Fibroblast of lung (primary cell): ENCODE measurements at regions not wholly inside any gene's neighbourhood (a gene's known extent, or its start where the extent isn't known, plus 50 kb on each side); places are given as distances from the start of the nearest gene placed in this dataset.
"Not testable (repeated sequence)": the region's sequence is repeated elsewhere in the genome, so short reads cannot be mapped to it uniquely, and the experiment has no call there.

Experiments
- DNase-seq, 2 donors: peaks; one replicate each; pipeline versions ENCODE4 v3.0.0 to v3.0.0-alpha.2; 2010; ENCODE audit warnings: low read depth in 2 of 2
- H2AFZ ChIP-seq: 2 replicates; pipeline ENCODE4 v1.5.1; 2012; ENCODE audit warnings: low read length, control low read depth, inconsistent platforms
- H3K27ac ChIP-seq: 2 replicates; pipeline ENCODE4 v1.5.1; 2011; ENCODE audit warnings: low read length, control low read depth; ENCODE audit not compliant: insufficient read depth
- H3K27me3 ChIP-seq: 2 replicates; pipeline ENCODE4 v1.5.1; 2011; ENCODE audit warnings: mild to moderate bottlenecking, low read length; ENCODE audit not compliant: control insufficient read depth, insufficient read depth
- H3K36me3 ChIP-seq: 2 replicates; pipeline ENCODE4 v1.5.1; 2011; ENCODE audit warnings: low read length; ENCODE audit not compliant: control insufficient read depth, insufficient read depth
- H3K4me1 ChIP-seq: 2 replicates; pipeline ENCODE4 v1.5.1; 2011; ENCODE audit warnings: low read length; ENCODE audit not compliant: control insufficient read depth, insufficient read depth; ENCODE audit errors: extremely low read depth
- H3K4me2 ChIP-seq: 2 replicates; pipeline ENCODE4 v1.5.1; 2011; ENCODE audit warnings: low read length, control low read depth; ENCODE audit not compliant: insufficient read depth; ENCODE audit errors: extremely low read depth
- H3K4me3 ChIP-seq, 4 experiments: fragments of 200-600 bp in 1 of 4; sonication (generic) in 1 of 4; replicated peaks in 1 of 4; 2 replicates each; pipeline ENCODE4 v1.5.1; 2011 to 2016; ENCODE audit warnings: low read length in 4 of 4, low read depth in 3 of 4, mild to moderate bottlenecking in 3 of 4, control low read depth in 2 of 4, inconsistent platforms in 1 of 4, mixed read lengths in 1 of 4; ENCODE audit not compliant: insufficient read depth in 1 of 4; ENCODE audit errors: control extremely low read depth in 1 of 4
- H3K79me2 ChIP-seq: 2 replicates; pipeline ENCODE4 v1.5.1; 2012; ENCODE audit warnings: mild to moderate bottlenecking, low read length, inconsistent platforms; ENCODE audit not compliant: control insufficient read depth, insufficient read depth
- H3K9ac ChIP-seq: 2 replicates; pipeline ENCODE4 v1.5.1; 2011; ENCODE audit warnings: mild to moderate bottlenecking, low read length, control low read depth; ENCODE audit not compliant: insufficient read depth
- H3K9me3 ChIP-seq: 2 replicates; pipeline ENCODE4 v1.5.1; 2012; ENCODE audit warnings: low read depth, low read length; ENCODE audit not compliant: control insufficient read depth, insufficient read depth
- H4K20me1 ChIP-seq: 2 replicates; pipeline ENCODE4 v1.5.1; 2011; ENCODE audit warnings: low read length; ENCODE audit not compliant: control insufficient read depth, insufficient read depth; ENCODE audit errors: extremely low read depth
- EZH2 ChIP-seq: IDR thresholded peaks from 2 replicates; pipeline ENCODE4 v1.5.1; 2012; ENCODE audit warnings: low read length, control low read depth, mild to moderate bottlenecking; ENCODE audit errors: missing control alignments
- TF ChIP-seq, protein P1 (sequence below), 2 donors: IDR thresholded peaks in 1 of 2; conservative IDR thresholded peaks in 1 of 2; 1 replicate in 1 of 2; 2 replicates in 1 of 2; pipeline ENCODE4 v1.5.1; 2011 to 2012; ENCODE audit warnings: low read length in 2 of 2, control low read depth in 1 of 2, inconsistent platforms in 1 of 2, low read depth in 1 of 2, mild to moderate bottlenecking in 1 of 2

DNA sequence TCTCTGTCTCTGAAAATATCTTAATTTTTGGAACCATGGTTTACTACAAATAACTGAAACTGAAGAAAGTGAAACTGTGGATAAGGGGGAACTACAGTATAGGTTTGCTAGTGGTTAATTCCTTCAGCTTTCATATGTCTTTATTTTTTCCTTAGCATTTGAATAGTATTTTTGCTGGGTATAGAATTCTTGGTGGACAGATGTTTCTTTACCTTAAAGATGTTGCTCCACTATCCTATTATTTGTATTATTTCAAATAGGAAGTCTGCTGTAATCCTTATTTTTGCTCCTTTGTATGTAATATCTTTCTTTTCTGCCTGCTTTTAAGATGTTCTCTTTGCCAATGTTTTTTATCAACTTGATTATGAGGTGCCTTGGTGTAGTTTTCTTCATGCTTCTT lies 152.9 kb upstream of the ISL1 start:
- Histone ChIP-seq H2AFZ (no peak overlapping the region), H3K9me3 (no peaks in the 10 kb centered on the region), H3K36me3 (no peaks in the 10 kb centered on the region), H3K4me2 (no peak overlapping the region), H3K27me3 (no peaks in the 10 kb centered on the region), H3K9ac (no peak overlapping the region), H3K79me2 (no peaks in the 10 kb centered on the region), H3K27ac (no peak overlapping the region), H3K4me3 (no peak overlapping the region), H4K20me1 (no peaks in the 10 kb centered on the region), H3K4me1 (no peaks in the 10 kb centered on the region)
- TF ChIP-seq, protein P1, sequence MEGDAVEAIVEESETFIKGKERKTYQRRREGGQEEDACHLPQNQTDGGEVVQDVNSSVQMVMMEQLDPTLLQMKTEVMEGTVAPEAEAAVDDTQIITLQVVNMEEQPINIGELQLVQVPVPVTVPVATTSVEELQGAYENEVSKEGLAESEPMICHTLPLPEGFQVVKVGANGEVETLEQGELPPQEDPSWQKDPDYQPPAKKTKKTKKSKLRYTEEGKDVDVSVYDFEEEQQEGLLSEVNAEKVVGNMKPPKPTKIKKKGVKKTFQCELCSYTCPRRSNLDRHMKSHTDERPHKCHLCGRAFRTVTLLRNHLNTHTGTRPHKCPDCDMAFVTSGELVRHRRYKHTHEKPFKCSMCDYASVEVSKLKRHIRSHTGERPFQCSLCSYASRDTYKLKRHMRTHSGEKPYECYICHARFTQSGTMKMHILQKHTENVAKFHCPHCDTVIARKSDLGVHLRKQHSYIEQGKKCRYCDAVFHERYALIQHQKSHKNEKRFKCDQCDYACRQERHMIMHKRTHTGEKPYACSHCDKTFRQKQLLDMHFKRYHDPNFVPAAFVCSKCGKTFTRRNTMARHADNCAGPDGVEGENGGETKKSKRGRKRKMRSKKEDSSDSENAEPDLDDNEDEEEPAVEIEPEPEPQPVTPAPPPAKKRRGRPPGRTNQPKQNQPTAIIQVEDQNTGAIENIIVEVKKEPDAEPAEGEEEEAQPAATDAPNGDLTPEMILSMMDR (conservative IDR thresholded peaks at IDR 0.05 in 1 of 2, IDR thresholded peaks at IDR 0.05 in 1 of 2; ENCODE audit: low read depth in 1 of 2, low read length in 2 of 2) = no peak
- TF ChIP-seq EZH2 = no peak
- DNase-seq = no peak

DNA sequence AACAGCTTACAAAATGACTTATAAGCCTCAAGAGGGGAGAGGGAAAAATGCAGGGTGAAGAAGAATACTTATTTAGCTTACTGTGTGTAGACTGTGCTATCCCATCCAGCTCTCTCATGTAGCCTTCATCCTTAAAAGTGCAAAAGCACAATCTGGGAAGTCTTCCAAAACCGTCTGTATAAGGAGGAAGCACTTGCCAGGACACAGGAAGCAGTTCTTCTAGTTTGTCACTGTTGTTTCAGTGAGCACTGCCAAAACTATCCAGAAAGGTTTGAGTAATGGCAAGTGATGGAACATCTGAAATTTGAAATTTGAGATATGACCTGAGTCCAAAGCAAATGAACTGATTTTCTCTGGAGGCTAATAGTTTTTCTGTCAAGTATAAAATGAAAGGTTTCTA lies 140.8 kb upstream of the ISL1 start:
- Histone ChIP-seq H4K20me1 (no peaks in the 10 kb centered on the region), H3K4me3 (no peak overlapping the region), H3K9me3 (no peaks in the 10 kb centered on the region), H3K4me1 (no peaks in the 10 kb centered on the region), H3K79me2 (no peaks in the 10 kb centered on the region), H3K36me3 (no peaks in the 10 kb centered on the region), H3K27ac (no peak overlapping the region), H3K4me2 (no peak overlapping the region), H3K9ac (no peak overlapping the region), H2AFZ (no peak overlapping the region), H3K27me3 (no peaks in the 10 kb centered on the region)
- no peak for TF ChIP-seq EZH2
- TF ChIP-seq, protein P1 (conservative IDR thresholded peaks at IDR 0.05 in 1 of 2, IDR thresholded peaks at IDR 0.05 in 1 of 2; ENCODE audit: low read depth in 1 of 2, low read length in 2 of 2) = no peak
- no peak for DNase-seq

DNA sequence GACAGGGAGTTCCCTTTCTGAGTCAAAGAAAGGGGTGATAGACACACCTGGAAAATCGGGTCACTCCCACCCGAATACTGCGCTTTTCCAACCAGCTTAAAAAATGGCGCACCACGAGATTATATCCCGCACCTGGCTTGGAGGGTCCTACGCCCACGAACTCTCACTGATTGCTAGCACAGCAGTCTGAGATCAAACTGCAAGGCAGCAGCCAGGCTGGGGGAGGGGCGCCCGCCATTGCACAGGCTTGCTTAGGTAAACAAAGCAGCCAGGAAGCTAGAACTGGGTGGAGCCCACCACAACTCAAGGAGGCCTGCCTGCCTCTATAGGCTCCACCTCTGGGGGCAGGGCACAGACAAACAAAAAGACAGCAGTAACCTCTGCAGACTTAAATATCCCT lies 132.3 kb upstream of the ISL1 start:
- H3K79me2 ChIP-seq, H3K9ac ChIP-seq, H3K9me3 ChIP-seq, H3K4me3 ChIP-seq, DNase-seq, H3K4me1 ChIP-seq, H3K36me3 ChIP-seq, H3K4me2 ChIP-seq, H3K27ac ChIP-seq, H2AFZ ChIP-seq, H3K27me3 ChIP-seq, H4K20me1 ChIP-seq: not testable (repeated sequence)

DNA sequence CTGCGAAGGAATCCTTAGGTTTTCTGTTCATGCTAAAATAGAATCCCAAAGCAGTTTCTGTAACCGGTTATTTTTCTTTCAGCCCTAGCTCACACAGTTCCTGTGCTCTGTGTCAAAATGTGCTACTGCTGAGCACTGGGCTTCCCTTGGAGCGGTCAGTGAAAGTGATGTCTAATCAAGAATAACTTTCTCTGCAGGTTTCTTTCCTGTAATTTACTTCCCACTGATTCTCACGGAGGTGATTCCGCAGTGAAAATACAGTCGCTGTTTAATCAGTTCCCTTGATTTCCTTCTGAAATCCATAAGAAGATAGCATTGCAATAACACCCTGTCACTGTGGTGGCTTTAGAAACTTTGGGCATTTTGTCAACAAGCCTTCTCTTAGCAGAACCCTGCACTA lies 112.0 kb upstream of the ISL1 start:
- Histone ChIP-seq H3K4me1 (no peaks in the 10 kb centered on the region), H3K9me3 (no peaks in the 10 kb centered on the region), H3K4me2 (no peak overlapping the region), H2AFZ (no peak overlapping the region), H3K27ac (no peak overlapping the region), H3K4me3 (no peak overlapping the region), H4K20me1 (no peaks in the 10 kb centered on the region), H3K9ac (no peak overlapping the region), H3K27me3 (no peaks in the 10 kb centered on the region), H3K36me3 (no peaks in the 10 kb centered on the region), H3K79me2 (no peaks in the 10 kb centered on the region)
- DNase-seq = no peak
- TF ChIP-seq EZH2 = no peak
- TF ChIP-seq, protein P1 (conservative IDR thresholded peaks at IDR 0.05 in 1 of 2, IDR thresholded peaks at IDR 0.05 in 1 of 2; ENCODE audit: low read depth in 1 of 2, low read length in 2 of 2) = no peak
